A673 (cell line): ENCODE measurements at regions not wholly inside any gene's neighbourhood (a gene's known extent, or its start where the extent isn't known, plus 50 kb on each side); places are given as distances from the start of the nearest gene placed in this dataset.

Experiments
- CTCF ChIP-seq: fragments of 300-800, 200-600 bp; sonication (generic); conservative IDR thresholded peaks from 2 replicates; pipeline ENCODE4 v1.5.1; 2017; ENCODE audit warnings: low read depth, mild to moderate bottlenecking, antibody characterized with exemption, low read length, moderate library complexity, mixed read lengths
- EZH2 ChIP-seq: fragments of 200-600 bp; sonication (generic); IDR thresholded peaks from 2 replicates; pipeline ENCODE4 v1.6.1; 2017; ENCODE audit warnings: borderline replicate concordance, low read depth, mild to moderate bottlenecking, mixed read lengths, antibody characterized with exemption, low read length; ENCODE audit not compliant: poor library complexity, severe bottlenecking

- TF ChIP-seq CTCF (no peak), EZH2 (no peak)
Observed at GRCh38 chr1:215287362-215287761, 204.8 kb downstream of the KCNK2 start.
